ENCODE measurements at regions not wholly inside any gene's neighbourhood (a gene's known extent, or its start where the extent isn't known, plus 50 kb on each side); places are given as distances from the start of the nearest gene placed in this dataset.
"Not testable (repeated sequence)": the region's sequence is repeated elsewhere in the genome, so short reads cannot be mapped to it uniquely, and the experiment has no call there.

- no peak for DNase-seq
Observed at GRCh38 chr4:151879705-151880445, 119.1 kb upstream of the GATB start.

DNA sequence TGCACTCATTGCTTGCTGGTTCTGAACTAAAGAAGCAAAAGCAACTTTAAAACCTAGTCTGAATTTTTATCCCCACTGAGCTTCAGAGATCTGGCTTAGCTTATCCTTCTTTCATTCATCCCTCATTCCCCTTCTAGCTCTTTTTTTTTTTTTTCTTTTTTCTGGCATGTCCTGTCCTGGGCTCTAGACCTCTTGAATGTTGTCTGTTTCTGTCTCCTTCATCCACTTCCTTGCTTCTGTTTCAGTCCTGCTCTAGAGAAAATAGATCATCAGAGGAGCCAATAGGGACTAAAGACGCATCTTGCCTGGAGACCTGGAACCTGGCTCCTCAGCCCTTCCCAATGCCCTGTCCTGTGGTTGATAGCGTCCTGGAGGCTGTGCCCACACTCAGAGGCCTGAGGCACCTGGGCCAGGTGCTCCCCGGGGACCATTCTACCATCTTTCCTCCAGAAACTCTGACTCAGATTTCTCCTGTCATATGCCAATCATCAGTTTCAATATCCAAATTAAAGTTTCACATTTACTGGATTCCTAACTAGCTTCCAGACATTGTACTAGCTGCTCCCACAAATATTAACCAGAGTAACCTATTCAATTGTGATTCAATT, 115.7 kb upstream of the GATB start:
- no peak for DNase-seq

DNA sequence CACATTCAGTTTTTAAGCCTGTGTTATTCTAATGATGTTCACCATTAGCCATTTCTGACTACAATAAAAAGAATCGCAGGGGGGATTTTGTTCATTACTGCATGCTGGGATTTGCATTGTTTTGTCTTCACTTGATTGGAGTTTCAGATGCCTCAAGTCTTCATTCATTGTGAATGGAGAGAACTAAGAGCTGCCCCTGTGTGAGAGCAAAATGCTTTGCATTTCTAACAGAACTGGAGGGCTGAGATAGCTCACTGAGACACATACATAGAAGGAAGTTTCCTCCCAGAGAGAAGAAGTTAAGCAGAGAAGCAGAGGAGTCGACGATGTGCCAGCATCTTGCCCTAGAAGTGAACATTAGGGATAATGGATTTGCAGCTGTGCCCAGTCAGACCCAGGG, 113.5 kb upstream of the GATB start:
- no peak for DNase-seq

GRCh38 chr4:151866592-151866918, 105.7 kb upstream of the GATB start:
- DNase-seq: no peak

DNA sequence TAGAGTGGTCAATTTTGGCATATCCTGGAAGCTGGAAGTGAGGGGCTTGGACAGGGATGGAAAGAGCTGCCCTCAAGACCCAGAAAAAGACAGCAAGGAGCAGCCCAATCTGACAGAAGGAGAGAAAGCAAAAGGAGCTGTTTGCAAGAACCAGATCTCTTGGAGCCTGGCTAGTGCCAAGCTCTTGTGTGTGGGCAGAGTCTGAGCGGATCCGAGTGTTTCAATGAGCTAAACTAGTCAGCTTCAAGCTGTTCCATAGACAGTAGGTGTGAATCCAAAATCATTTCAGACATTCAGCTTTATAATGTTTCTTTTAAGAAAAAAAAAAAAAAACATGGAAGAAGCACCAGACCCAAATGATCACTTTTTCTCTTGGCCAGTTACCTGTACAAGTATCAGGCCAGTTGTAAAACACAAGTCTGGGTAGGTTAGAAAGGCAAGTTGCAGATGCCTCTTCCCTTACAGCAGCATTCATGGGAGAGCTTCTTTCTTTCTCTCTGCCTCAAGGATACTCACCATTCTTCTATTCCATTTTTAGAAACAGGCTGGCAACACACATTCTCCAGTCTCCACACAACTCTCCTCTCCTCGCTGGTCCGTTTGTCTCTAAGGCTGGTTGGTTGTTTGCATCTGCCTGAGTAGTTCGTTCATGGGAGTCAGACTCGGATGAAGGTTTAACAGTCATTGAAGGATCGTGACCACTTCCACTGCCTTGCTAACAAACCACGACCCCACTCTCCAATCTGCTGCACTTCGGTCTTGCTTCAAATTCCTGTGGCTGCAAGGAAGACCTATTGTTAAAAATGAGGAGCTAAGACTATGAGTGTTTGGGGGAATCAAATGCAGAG, 105.2 kb upstream of the GATB start:
- DNase-seq: no peak

- no peak for DNase-seq
Observed at GRCh38 chr4:151865312-151865711, 104.5 kb upstream of the GATB start.

DNA sequence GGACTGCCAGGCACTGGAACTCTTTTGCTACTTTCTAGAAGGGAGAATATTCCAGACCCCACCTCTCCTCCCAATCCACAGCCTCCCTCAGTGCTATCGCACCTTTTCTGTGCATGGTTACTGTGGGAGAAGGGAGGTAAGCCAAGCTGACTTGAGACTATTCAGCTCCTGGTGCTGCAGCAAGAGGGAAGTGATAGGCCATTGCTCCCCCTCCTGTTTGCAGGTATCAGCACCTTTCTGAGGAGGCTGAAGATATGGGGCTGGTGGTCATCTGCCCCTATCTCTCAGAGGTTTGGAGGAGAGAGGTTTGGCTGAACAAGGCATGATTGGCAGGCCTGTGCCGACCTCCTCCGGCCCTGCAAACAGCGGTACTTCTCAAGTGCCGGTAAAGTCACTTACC, 103.3 kb upstream of the GATB start:
- no peak for DNase-seq

DNA sequence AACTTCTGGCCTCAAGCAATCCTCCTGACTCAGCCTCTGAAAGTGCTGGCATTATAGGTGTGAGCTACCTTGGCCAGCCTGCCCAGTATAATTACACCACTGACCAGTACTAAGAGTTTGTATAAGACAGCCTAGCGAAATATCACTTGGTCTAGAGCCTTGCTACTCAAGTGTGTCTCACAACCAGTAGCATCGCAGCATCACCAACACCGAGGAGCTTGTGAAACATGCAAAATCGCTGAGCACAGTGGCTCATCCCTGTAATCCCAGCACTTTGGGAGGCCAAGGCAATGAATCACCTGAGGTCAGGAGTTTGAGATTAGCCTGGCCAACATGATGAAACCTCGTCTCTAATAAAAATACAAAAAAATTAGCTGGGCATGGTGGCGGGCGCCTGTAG, 102.0 kb upstream of the GATB start:
- DNase-seq: no peak

- no peak for DNase-seq
Observed at GRCh38 chr4:151860561-151861093, 99.8 kb upstream of the GATB start.

DNA sequence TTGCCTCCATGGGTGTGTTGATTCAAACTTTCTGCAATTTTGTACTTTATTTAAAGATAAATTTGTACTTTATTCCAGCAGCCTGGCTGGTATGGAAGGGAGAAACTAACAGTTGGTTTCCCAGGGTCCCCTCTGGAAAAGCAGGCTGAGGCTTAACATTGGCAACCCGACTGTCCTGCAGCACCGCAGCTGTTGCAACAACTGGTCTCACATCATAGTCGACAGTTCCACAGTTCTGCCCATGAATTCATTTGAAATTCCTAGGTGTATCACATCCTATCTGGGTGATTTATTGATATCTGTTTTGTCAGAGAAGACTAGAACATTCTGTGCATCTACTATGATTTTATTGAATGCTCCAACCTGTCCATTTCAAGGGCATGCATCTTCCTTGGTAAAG, 98.8 kb upstream of the GATB start:
- no peak for DNase-seq

GRCh38 chr4:151858356-151858755, 97.5 kb upstream of the GATB start:
- DNase-seq: no peak

DNA sequence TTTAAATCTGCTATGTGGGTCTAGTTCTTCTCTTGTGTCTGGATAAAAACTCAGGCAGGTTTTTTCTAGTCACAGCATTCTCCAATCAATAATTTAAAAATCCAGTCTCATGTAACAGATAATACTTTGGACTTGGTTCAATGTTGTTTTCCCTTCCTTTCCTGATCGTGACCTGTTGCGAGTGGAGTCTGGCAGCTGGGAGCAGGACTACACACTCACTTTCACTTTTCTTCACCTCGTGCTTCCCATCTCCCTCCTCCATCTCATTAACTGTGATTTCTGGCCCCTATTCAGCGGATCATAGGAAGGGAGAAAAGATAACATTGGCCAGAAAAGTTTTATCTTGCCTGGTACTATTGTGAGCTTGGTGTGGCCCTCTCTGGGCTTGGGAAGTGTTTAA, 96.6 kb upstream of the GATB start:
- DNase-seq: no peak

DNA sequence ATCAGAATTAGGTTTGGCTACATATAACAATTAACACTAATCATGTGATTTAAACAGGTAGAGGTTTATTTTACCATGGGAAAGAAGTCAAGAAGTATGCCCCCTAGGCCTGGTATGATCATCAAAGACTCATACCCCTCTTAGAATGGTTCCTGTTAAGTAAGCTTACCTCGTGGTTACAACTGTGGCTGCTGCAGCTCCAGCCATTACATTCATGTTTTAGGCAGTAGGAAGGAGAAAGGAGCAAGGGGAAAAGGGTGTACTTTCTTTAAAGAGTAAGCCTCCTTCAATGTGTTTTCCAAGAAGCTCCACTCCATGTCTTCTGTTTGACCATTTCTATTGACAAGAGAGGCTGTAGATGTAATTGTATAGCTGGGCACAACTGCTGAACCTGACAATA, 94.9 kb upstream of the GATB start:
- no peak for DNase-seq

DNA sequence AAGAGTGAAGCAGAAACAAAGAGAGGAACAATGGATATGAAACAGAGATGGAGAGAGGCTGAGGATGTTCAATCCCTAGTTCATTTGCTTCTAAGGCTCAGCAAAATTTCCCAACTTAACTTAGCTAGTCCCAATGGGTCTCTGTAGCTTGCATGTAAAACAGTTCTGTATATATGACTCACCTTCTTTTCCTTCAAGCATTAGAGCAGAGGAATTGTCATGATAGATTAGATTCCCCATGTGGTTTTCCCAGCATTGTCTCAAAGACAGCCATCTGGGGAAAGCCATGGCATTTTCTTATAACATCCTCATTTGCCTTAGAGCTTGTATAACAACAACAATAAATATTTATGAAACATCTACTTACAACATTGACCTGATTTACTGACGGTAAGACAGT, 93.9 kb upstream of the GATB start:
- no peak for DNase-seq

- no peak for DNase-seq
Observed at GRCh38 chr4:151853034-151853433, 92.2 kb upstream of the GATB start.

DNA sequence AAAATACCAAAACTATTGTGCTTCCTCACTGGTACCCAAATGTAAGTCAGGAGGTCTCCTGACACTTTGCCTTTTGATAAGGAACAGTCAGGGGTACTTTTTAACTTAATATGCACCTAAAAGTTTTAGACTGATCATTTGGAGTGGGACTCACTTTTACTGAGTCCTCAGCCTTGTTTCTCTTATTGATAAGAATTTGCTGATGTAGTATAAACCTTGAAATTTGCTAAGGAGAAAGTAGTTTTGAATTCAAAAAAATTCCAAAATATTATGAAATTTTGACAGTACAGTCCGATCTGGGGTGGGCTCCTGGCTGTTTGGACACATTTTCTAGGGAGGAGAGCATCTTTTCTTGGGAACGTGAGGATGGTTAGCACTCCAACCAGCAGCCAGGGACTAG, 91.4 kb upstream of the GATB start:
- no peak for DNase-seq

- no peak for DNase-seq
Observed at GRCh38 chr4:151851354-151851753, 90.5 kb upstream of the GATB start.

DNA sequence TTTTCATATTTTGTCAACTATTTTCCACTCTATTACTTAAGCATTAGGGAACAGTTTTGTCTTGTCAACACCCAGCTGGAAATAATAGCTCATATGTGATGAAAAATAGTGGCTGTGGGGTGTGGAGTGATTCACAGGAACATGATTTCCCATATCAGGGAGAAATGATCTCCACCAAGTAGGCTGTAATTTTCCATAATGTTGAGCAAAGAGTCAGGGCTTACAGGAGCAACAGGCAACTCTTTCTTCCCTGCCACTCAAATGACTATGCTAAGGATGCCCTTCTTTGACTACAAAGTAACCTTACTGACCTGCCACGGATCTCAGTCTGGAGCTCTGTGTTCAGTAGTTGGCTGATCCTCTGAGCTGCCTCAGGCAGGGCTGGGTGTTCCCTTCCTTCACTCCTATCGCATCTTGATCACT, 90.0 kb upstream of the GATB start:
- no peak for DNase-seq

DNA sequence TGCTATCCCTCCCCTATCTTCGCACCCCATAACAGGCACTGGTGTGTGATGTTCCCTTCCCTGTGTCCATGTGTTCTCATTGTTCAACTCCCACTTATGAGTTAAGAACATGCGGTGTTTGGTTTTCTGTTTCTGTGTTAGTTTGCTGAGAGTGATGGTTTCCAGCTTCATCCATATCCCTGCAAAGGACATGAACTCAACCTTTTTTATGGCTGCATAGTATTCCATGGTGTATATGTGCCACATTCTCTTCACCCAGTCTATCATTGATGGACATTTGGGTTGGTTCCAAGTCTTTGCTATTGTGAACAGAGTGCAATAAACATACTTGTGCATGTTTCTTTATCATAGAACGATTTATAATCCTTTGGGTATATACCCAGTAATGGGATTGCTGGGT, 84.7 kb upstream of the GATB start:
- not testable (repeated sequence) for DNase-seq

DNA sequence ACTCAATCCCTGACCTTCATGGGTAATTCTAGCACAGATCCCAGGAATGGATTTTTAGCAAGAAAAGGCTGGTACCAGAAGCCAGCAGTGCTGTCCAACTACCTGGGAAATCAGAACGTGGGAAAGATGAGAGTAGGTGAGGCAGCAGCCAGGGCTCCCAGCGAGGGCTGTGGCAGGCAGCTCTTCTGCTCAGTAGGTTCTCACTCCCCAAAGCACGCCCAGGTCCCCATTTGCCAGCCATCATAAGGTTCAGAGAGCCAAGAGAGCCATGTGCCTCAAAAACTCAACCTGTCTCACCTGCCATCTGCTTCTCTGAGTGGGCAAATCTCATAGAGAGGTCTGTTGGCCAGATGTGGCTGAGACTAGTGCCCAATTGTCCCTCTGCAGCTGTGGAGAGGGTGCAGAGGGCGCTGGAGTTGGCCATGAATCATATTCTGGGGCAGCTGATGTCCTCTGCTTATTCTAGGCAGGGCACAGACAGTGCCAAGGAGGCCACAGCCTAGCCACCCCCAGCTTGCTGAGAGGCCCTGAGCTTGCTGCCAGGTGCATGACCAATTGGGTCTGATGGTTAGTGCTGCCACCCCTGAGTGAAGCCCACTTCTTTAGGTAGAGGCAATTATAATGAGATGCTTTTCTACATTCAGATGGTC, 81.7 kb upstream of the GATB start:
- DNase-seq: no peak

GRCh38 chr4:151841107-151841506, 80.3 kb upstream of the GATB start:
- no peak for DNase-seq

DNA sequence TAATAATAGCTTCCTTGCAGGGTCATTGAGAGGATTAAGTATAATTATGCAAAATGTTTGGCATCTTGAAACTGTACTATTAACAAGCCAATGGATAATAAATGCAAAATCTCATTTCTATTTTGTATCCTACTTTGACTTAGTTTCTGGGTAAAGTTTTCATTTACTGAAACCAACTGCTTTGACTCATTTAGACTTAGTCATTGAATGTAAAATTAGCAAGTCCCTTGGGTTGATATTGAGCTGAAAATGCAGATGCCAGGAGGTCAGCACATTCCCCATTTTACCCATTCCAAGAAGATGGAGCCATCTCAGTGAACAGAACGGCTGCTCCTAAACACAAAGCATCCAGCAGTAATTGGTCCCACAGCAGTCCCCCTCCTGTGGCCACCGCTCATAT, 74.7 kb upstream of the GATB start:
- no peak for DNase-seq

DNA sequence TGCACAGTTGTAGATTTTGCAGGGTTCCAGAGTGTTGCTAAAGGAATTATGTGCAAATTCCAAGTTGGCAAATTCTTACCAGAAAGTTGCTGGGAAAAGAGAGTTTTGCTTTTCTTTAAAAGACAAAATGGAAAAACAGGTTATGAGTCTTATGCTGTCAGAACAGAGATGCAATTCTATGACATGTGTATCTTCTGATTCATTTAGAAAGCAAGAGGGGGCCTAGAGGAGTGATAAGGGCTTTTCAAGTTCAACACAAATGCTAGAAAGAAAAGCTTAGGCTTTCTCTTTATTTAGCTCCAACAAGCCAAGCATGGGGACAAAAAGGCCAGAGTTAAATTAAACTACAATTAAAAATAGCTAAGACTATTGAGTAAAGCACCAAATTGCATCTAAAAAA, 72.4 kb upstream of the GATB start:
- DNase-seq: no peak
